Astrocyte (in vitro differentiated cells and primary cell): ENCODE measurements at regions not wholly inside any gene's neighbourhood (a gene's known extent, or its start where the extent isn't known, plus 50 kb on each side); places are given as distances from the start of the nearest gene placed in this dataset.

ENCODE experiments used
- DNase-seq: peaks from one replicate; pipeline ENCODE4 v3.0.0-alpha.2; 2010; ENCODE audit warnings: low read depth
- FAIRE-seq: peaks from 2 replicates; lab custom pipeline; 2011; peaks lifted over from hg19 to GRCh38; lab: Jason Lieb, UNC
- H2AFZ ChIP-seq: 2 replicates; pipeline ENCODE4 v1.6.0; 2012; ENCODE audit warnings: low read depth, low read length, inconsistent platforms
- H3K27ac ChIP-seq: 2 replicates; pipeline ENCODE4 v1.5.1; 2011; ENCODE audit warnings: low read depth, low read length, inconsistent platforms
- H3K27me3 ChIP-seq: 2 replicates; pipeline ENCODE4 v1.6.0; 2011; ENCODE audit warnings: low read length, inconsistent platforms; ENCODE audit not compliant: insufficient read depth
- H3K36me3 ChIP-seq: 2 replicates; pipeline ENCODE4 v1.5.1; 2011; ENCODE audit warnings: low read length, inconsistent platforms; ENCODE audit not compliant: insufficient read depth
- H3K4me1 ChIP-seq: 2 replicates; pipeline ENCODE4 v1.5.1; 2011; ENCODE audit warnings: low read length, inconsistent platforms; ENCODE audit not compliant: insufficient read depth
- H3K4me2 ChIP-seq: 2 replicates; pipeline ENCODE4 v1.6.0; 2012; ENCODE audit warnings: low read length, inconsistent platforms
- H3K4me3 ChIP-seq: 2 replicates; pipeline ENCODE4 v1.5.1; 2011; ENCODE audit warnings: low read depth, mild to moderate bottlenecking, low read length, inconsistent platforms; ENCODE audit not compliant: insufficient read depth
- H3K79me2 ChIP-seq: 2 replicates; pipeline ENCODE4 v1.6.0; 2012; ENCODE audit warnings: mild to moderate bottlenecking, low read length, inconsistent platforms; ENCODE audit not compliant: insufficient read depth
- H3K9ac ChIP-seq: 2 replicates; pipeline ENCODE4 v1.6.0; 2012; ENCODE audit warnings: mild to moderate bottlenecking, low read length, inconsistent platforms
- H3K9me3 ChIP-seq: 2 replicates; pipeline ENCODE4 v1.5.1; 2012; ENCODE audit warnings: low read depth, mild to moderate bottlenecking, low read length, inconsistent platforms; ENCODE audit not compliant: insufficient read depth
- H4K20me1 ChIP-seq: 2 replicates; pipeline ENCODE4 v1.6.0; 2012; ENCODE audit warnings: low read length, inconsistent platforms; ENCODE audit not compliant: insufficient read depth
- H3K27ac Mint-ChIP-seq: one replicate; pipeline ENCODE4 v1.8.0; 2021; ENCODE audit warnings: mild to moderate bottlenecking, mixed read lengths; ENCODE audit not compliant: unreplicated experiment
- H3K27me3 Mint-ChIP-seq: one replicate; pipeline ENCODE4 v1.8.0; 2021; ENCODE audit warnings: low read depth, mixed read lengths; ENCODE audit not compliant: unreplicated experiment
- H3K36me3 Mint-ChIP-seq: one replicate; pipeline ENCODE4 v1.8.0; 2021; ENCODE audit warnings: low read depth, mixed read lengths; ENCODE audit not compliant: unreplicated experiment
- H3K4me1 Mint-ChIP-seq: one replicate; pipeline ENCODE4 v1.8.0; 2021; ENCODE audit warnings: low read depth, mixed read lengths; ENCODE audit not compliant: unreplicated experiment
- H3K4me3 Mint-ChIP-seq: one replicate; pipeline ENCODE4 v1.8.0; 2021; ENCODE audit warnings: mild to moderate bottlenecking, moderate library complexity, mixed read lengths; ENCODE audit not compliant: unreplicated experiment
- H3K9me3 Mint-ChIP-seq: one replicate; pipeline ENCODE4 v1.8.0; 2021; ENCODE audit warnings: mild to moderate bottlenecking, mixed read lengths; ENCODE audit not compliant: unreplicated experiment
- EZH2 ChIP-seq: IDR thresholded peaks from 2 replicates; pipeline ENCODE4 v1.6.1; 2012; ENCODE audit warnings: mild to moderate bottlenecking, low read length, inconsistent platforms; ENCODE audit not compliant: insufficient read depth
- TF ChIP-seq, protein P1 (sequence below): IDR thresholded peaks from 2 replicates; pipeline ENCODE4 v1.5.1; 2011; ENCODE audit warnings: low read depth, mild to moderate bottlenecking, inconsistent platforms, low read length, moderate library complexity; ENCODE audit not compliant: insufficient read depth

GRCh38 chr16:60816461-60816860, 1219.8 kb downstream of the CDH8 start:
- Histone ChIP-seq H3K36me3 (no peaks in the 10 kb centered on the region), H4K20me1 (no peaks in the 10 kb centered on the region), H3K9me3 (no peaks in the 10 kb centered on the region), H3K4me2 (no peak overlapping the region), H3K27me3 (no peaks in the 10 kb centered on the region), H3K4me1 (no peaks in the 10 kb centered on the region), H2AFZ (no peak overlapping the region), H3K27ac (no peak overlapping the region), H3K9ac (no peak overlapping the region), H3K79me2 (no peaks in the 10 kb centered on the region), H3K4me3 (no peak overlapping the region)
- FAIRE-seq (no peak), DNase-seq (no peak)
- Mint-ChIP-seq H3K9me3 (no peaks in the 10 kb centered on the region), H3K4me3 (no peak overlapping the region), H3K4me1 (peaks cover 11% of the 10 kb centered on the region), H3K27me3 (no peaks in the 10 kb centered on the region), H3K27ac (no peak overlapping the region), H3K36me3 (no peaks in the 10 kb centered on the region)
- TF ChIP-seq, protein P1, sequence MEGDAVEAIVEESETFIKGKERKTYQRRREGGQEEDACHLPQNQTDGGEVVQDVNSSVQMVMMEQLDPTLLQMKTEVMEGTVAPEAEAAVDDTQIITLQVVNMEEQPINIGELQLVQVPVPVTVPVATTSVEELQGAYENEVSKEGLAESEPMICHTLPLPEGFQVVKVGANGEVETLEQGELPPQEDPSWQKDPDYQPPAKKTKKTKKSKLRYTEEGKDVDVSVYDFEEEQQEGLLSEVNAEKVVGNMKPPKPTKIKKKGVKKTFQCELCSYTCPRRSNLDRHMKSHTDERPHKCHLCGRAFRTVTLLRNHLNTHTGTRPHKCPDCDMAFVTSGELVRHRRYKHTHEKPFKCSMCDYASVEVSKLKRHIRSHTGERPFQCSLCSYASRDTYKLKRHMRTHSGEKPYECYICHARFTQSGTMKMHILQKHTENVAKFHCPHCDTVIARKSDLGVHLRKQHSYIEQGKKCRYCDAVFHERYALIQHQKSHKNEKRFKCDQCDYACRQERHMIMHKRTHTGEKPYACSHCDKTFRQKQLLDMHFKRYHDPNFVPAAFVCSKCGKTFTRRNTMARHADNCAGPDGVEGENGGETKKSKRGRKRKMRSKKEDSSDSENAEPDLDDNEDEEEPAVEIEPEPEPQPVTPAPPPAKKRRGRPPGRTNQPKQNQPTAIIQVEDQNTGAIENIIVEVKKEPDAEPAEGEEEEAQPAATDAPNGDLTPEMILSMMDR = no peak
- no peak for TF ChIP-seq EZH2

- Histone ChIP-seq H3K4me1 (no peaks in the 10 kb centered on the region), H3K79me2 (no peaks in the 10 kb centered on the region), H3K9ac (no peak overlapping the region), H3K27ac (no peak overlapping the region), H3K4me2 (no peak overlapping the region), H3K36me3 (no peaks in the 10 kb centered on the region), H3K9me3 (no peaks in the 10 kb centered on the region), H3K27me3 (no peaks in the 10 kb centered on the region), H2AFZ (no peak overlapping the region), H4K20me1 (no peaks in the 10 kb centered on the region), H3K4me3 (no peak overlapping the region)
- H3K4me1 Mint-ChIP-seq = peaks cover 14% of the 10 kb centered on the region
- no peak overlapping the region for H3K4me3 Mint-ChIP-seq
- no peaks in the 10 kb centered on the region for H3K9me3 Mint-ChIP-seq
- DNase-seq (no peak), FAIRE-seq (no peak)
- no peak overlapping the region for H3K27ac Mint-ChIP-seq
- H3K27me3 Mint-ChIP-seq = no peaks in the 10 kb centered on the region
- TF ChIP-seq, protein P1 = no peak
- no peak for TF ChIP-seq EZH2
- no peaks in the 10 kb centered on the region for H3K36me3 Mint-ChIP-seq
These were observed 1220.4 kb downstream of the CDH8 start for GRCh38 chr16:60815865-60816264.

GRCh38 chr16:60815033-60815432, 1221.2 kb downstream of the CDH8 start:
- no peaks in the 10 kb centered on the region for H3K9me3 Mint-ChIP-seq
- peaks cover 22% of the 10 kb centered on the region for H3K4me1 Mint-ChIP-seq
- Histone ChIP-seq H3K4me2 (no peak overlapping the region), H3K9ac (no peak overlapping the region), H3K36me3 (no peaks in the 10 kb centered on the region), H3K27ac (no peak overlapping the region), H2AFZ (no peak overlapping the region), H3K79me2 (no peaks in the 10 kb centered on the region), H3K9me3 (no peaks in the 10 kb centered on the region), H3K4me3 (no peak overlapping the region), H3K27me3 (no peaks in the 10 kb centered on the region), H3K4me1 (no peaks in the 10 kb centered on the region), H4K20me1 (no peaks in the 10 kb centered on the region)
- FAIRE-seq = no peak
- H3K36me3 Mint-ChIP-seq = no peaks in the 10 kb centered on the region
- no peak overlapping the region for H3K4me3 Mint-ChIP-seq
- H3K27ac Mint-ChIP-seq = no peak overlapping the region
- no peak for TF ChIP-seq EZH2
- TF ChIP-seq, protein P1 = no peak
- no peaks in the 10 kb centered on the region for H3K27me3 Mint-ChIP-seq
- no peak for DNase-seq
